NT2/D1 (cell line): ENCODE measurements at regions not wholly inside any gene's neighbourhood (a gene's known extent, or its start where the extent isn't known, plus 50 kb on each side); places are given as distances from the start of the nearest gene placed in this dataset.

Experiments
- YY1 ChIP-seq: IDR thresholded peaks from 2 replicates; pipeline ENCODE4 v1.6.1; 2011; ENCODE audit not compliant: insufficient read length, insufficient read depth
- ZNF274 ChIP-seq: IDR thresholded peaks from 2 replicates; pipeline ENCODE4 v1.6.1; 2011; ENCODE audit warnings: mild to moderate bottlenecking, low read depth, low read length

DNA sequence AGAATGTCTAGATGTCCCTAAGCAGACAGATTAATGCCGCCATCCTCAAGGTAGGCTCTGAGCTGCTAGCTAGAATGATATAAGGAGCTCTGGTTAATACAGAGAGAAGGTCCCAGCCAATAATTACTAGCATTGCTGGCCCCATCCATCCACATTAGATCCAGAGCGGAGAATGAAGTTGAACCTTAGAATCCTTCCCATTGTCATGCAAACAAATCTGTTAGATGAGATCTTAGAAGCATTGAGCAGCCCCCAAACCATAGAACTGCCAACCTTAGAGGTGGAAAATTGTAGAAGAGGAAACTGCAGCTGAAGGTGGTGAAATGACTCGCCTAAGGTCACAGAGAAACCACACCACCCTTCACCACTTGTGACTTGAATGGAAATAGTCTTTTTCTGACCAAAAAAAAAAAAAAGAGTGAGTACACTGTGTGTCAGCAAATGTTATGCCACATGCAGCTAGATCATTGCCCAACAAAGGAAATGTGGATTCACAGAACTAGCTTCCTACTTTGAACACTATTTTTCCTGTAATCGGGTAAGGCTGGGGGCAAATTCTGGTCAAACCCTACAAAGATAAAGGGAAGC, 162.1 kb downstream of the SMIM20 start:
- TF ChIP-seq ZNF274 (no peak), YY1 (no peak)
